NT2/D1 (cell line): ENCODE measurements at regions not wholly inside any gene's neighbourhood (a gene's known extent, or its start where the extent isn't known, plus 50 kb on each side); places are given as distances from the start of the nearest gene placed in this dataset.

ENCODE experiments used
- DNase-seq: peaks from one replicate; pipeline ENCODE4 v3.0.0-alpha.2; 2011; ENCODE audit warnings: low read depth, low spot score
- H3K27me3 ChIP-seq: 2 replicates; pipeline ENCODE4 v1.6.0; 2011; ENCODE audit warnings: mild to moderate bottlenecking; ENCODE audit not compliant: insufficient read length, insufficient read depth
- H3K36me3 ChIP-seq: 2 replicates; pipeline ENCODE4 v1.6.1; 2011; ENCODE audit warnings: mild to moderate bottlenecking, low read length, mixed read lengths; ENCODE audit not compliant: insufficient read depth, insufficient read length
- H3K4me1 ChIP-seq: 2 replicates; pipeline ENCODE4 v1.5.1; 2011; ENCODE audit not compliant: insufficient read depth, insufficient read length
- H3K4me3 ChIP-seq: 2 replicates; pipeline ENCODE4 v1.5.1; 2011; ENCODE audit warnings: low read depth; ENCODE audit not compliant: insufficient read length
- H3K9ac ChIP-seq: 2 replicates; pipeline ENCODE4 v1.6.0; 2011; ENCODE audit warnings: low read depth; ENCODE audit not compliant: insufficient read length
- H3K9me3 ChIP-seq: 2 replicates; pipeline ENCODE4 v1.5.1; 2011; ENCODE audit warnings: mild to moderate bottlenecking, low read length; ENCODE audit not compliant: insufficient read depth
- SUZ12 ChIP-seq: IDR thresholded peaks from 2 replicates; pipeline ENCODE4 v1.6.1; 2011; ENCODE audit not compliant: insufficient read length, insufficient read depth; ENCODE audit errors: extremely low read depth
- YY1 ChIP-seq: IDR thresholded peaks from 2 replicates; pipeline ENCODE4 v1.6.1; 2011; ENCODE audit not compliant: insufficient read length, insufficient read depth
- ZNF274 ChIP-seq: IDR thresholded peaks from 2 replicates; pipeline ENCODE4 v1.6.1; 2011; ENCODE audit warnings: mild to moderate bottlenecking, low read depth, low read length

DNA sequence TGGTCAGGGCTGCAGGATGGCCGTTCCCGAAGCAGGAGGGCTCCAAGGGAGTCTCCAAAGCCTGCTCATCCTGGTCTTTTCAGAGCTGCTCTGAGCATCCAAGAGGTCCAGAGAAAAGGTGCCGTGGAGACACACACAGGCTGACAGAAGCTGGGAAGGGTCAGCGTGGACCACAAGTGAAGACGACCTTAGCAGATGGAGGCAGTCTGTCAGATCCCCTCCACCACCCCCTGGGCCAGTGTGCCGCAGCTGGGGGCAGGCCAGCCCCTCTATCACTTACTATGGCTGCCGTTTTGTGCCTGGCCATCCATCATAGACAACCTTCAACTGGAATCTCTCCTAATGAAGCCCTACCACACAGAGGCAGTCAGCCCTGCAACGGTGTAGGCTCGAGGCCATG lies 335.1 kb upstream of the RGMA start:
- no peak for DNase-seq
- no peaks in the 10 kb centered on the region for H3K27me3 ChIP-seq
- H3K9me3 ChIP-seq = peaks cover 10% of the 10 kb centered on the region; the same call in 1 of the 2 replicates
- no peaks in the 10 kb centered on the region for H3K4me1 ChIP-seq
- no peak overlapping the region for H3K9ac ChIP-seq
- no peak for TF ChIP-seq YY1
- no peak for TF ChIP-seq ZNF274
- no peak for TF ChIP-seq SUZ12
- no peaks in the 10 kb centered on the region for H3K36me3 ChIP-seq
- H3K4me3 ChIP-seq = no peak overlapping the region

DNA sequence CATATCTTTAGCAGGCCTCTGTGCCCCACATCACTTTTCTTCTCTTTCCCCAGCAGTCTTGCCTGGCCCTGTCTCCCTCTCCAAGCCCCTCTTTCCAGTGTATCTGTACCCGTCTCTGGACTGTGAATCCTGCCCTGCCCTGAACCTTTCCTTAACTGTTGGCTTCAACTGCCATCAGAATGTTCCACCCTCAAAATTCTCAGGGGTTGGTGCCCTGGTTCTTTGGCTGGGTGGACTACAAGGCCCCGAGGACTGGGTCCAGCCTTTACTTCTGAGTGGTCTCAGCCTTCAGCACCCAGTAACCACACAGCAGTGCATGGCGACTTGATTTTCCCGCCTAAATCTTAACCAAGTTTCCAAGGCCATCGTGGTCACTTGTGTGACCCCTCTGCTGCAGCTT lies 333.5 kb upstream of the RGMA start:
- no peak for TF ChIP-seq SUZ12
- TF ChIP-seq ZNF274 = no peak
- TF ChIP-seq YY1 = no peak
- Histone ChIP-seq H3K27me3 (no peaks in the 10 kb centered on the region), H3K9ac (no peak overlapping the region), H3K9me3 (peaks cover 10% of the 10 kb centered on the region; the same call in 1 of the 2 replicates), H3K4me3 (no peak overlapping the region), H3K4me1 (no peaks in the 10 kb centered on the region), H3K36me3 (no peaks in the 10 kb centered on the region)
- DNase-seq = no peak

DNA sequence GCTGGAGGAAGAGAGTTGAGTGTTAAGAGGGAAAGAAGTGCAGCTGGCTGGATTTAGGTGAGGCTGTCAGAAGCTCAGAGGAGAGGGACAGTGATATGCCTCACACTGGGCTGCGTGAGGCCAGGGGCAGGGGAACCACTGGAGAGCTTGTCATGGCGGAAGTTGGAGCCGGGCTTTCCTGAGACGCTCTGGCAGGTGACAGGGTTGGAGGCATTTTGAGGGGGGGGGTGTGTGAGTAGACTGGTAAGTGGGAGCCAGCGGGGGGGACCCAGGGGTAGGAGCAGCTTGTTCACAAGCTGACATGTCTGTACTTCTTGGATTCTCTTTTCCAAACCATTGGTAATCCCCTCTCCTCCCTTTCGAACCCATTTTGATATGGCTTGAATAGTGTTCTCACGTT lies 331.5 kb upstream of the RGMA start:
- Histone ChIP-seq H3K27me3 (peaks cover 4% of the 10 kb centered on the region), H3K9ac (no peak overlapping the region), H3K4me1 (no peaks in the 10 kb centered on the region), H3K36me3 (no peaks in the 10 kb centered on the region), H3K4me3 (no peak overlapping the region), H3K9me3 (peaks cover 10% of the 10 kb centered on the region; the same call in 1 of the 2 replicates)
- no peak for DNase-seq
- no peak for TF ChIP-seq ZNF274
- TF ChIP-seq YY1 = no peak
- no peak for TF ChIP-seq SUZ12

DNA sequence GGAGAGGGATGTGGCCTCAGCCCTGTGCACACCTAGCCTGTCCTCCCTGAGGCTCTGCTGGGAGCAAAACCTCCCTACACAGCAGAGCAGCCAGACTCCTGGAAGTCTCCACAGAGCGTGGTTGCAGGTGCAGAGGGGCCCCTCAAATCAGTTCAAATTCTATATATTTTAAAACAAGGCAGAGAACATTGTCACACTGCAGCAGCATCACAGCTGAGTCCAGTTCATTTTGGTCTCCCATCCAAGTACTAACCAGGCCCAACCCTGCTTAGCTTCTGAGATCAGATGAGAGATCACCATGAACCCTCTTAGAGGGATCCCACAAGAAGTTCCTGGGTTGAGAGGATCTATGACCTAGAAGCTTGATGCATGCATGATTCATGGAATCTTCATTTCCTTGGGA lies 331.0 kb upstream of the RGMA start:
- peaks cover 10% of the 10 kb centered on the region; the same call in 1 of the 2 replicates for H3K9me3 ChIP-seq
- H3K36me3 ChIP-seq = no peaks in the 10 kb centered on the region
- no peak overlapping the region for H3K9ac ChIP-seq
- no peaks in the 10 kb centered on the region for H3K4me1 ChIP-seq
- TF ChIP-seq YY1 (no peak), SUZ12 (no peak)
- no peak overlapping the region for H3K4me3 ChIP-seq
- no peak for DNase-seq
- peaks cover 7% of the 10 kb centered on the region for H3K27me3 ChIP-seq

DNA sequence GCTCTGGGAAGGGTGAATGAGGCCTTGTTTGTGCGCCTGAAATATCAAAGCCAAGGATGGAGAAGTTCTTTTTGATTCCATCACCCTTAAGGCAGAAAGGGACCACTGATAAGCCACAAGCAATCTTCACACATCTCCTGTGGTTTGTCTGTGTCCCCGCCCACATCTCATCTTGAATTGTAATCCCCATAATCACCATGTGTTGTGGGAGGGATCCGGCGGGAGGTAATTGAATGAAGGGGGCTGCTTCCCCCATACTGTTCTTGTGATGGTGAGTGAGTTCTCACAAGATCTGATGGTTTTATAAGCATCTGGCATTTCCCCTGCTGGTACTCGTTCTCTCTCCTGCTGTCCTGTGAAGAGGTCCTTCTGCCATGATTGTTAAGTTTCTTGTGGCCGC lies 329.6 kb upstream of the RGMA start:
- Histone ChIP-seq H3K9me3 (peaks cover 3% of the 10 kb centered on the region; the same call in 1 of the 2 replicates), H3K9ac (no peak overlapping the region), H3K4me3 (no peak overlapping the region), H3K27me3 (peaks cover 14% of the 10 kb centered on the region), H3K36me3 (no peaks in the 10 kb centered on the region), H3K4me1 (no peaks in the 10 kb centered on the region)
- DNase-seq = no peak
- TF ChIP-seq ZNF274 (no peak), SUZ12 (no peak), YY1 (no peak)

DNA sequence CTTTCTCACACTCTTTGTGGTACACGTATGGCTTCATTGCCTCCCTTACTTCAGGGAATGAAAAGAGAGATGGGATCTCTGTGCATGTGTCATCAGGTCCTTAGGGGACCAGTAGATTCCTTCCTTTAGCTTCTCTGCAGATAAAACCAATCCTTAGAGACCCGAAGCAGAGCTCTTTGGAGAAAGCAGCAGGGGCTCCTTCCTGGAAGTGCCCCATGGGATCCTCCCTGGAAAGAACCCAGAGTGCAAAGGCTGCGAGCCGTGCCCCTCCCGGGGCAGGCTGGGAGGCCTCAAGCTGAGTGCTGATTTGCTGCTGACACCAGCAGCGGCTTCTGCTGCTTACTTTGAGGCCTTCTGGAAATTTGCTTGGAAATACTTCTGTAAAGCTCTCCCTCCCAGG lies 328.6 kb upstream of the RGMA start:
- no peak for DNase-seq
- H3K9me3 ChIP-seq = no peaks in the 10 kb centered on the region; the same call in 1 of the 2 replicates
- H3K4me3 ChIP-seq = no peak overlapping the region
- peaks cover 14% of the 10 kb centered on the region for H3K27me3 ChIP-seq
- TF ChIP-seq ZNF274 = no peak
- TF ChIP-seq YY1 = no peak
- no peak for TF ChIP-seq SUZ12
- H3K36me3 ChIP-seq = no peaks in the 10 kb centered on the region
- H3K9ac ChIP-seq = no peak overlapping the region
- no peaks in the 10 kb centered on the region for H3K4me1 ChIP-seq

DNA sequence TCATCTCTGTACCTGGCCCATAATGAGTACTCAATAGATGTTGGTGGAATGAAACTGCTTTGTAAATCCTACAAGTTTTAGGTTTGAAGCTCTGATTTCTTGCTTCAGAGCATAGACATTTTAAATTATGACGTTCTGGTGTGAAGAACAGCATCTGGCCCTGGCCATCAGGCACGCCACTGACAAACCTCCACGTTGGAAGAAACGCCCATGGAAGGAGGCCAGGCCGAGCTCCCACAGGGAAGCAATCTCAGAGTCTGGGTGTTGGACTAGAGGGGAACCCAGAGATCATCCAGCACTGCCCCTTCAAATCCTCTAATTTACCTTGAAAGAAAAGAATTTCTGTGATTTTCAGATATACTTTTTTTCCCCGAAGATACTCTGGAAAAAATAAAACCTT lies 328.1 kb upstream of the RGMA start:
- H3K4me1 ChIP-seq = no peaks in the 10 kb centered on the region
- H3K4me3 ChIP-seq = no peak overlapping the region
- H3K9me3 ChIP-seq = no peaks in the 10 kb centered on the region
- H3K27me3 ChIP-seq = peaks cover 14% of the 10 kb centered on the region
- TF ChIP-seq ZNF274 (no peak), YY1 (no peak)
- no peak for DNase-seq
- H3K9ac ChIP-seq = no peak overlapping the region
- no peaks in the 10 kb centered on the region for H3K36me3 ChIP-seq

DNA sequence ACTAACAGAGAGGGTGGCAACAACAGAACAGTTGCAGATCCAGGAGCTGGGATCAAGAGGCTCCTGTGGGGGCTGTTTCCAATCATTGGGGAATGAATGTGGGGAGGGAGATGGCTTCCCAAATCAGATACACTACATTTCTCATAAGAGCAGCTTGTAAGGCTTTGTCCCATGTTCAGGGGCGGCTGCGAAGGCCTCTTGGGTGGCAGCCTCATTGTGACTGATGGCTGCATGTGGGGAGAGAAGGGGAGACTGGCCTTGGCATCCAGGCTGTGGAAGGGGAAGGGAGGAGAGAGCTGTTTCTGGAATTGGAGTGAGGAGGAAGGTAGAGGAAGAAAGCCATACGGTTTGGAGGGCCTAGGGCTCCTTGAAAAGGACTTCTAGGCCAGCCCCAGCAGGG lies 326.6 kb upstream of the RGMA start:
- H3K9ac ChIP-seq = no peak overlapping the region
- TF ChIP-seq ZNF274 (no peak), YY1 (no peak), SUZ12 (no peak)
- DNase-seq = no peak
- no peak overlapping the region for H3K4me3 ChIP-seq
- H3K9me3 ChIP-seq = no peaks in the 10 kb centered on the region; the same call in 1 of the 2 replicates
- H3K27me3 ChIP-seq = peaks cover 14% of the 10 kb centered on the region
- no peaks in the 10 kb centered on the region for H3K36me3 ChIP-seq
- H3K4me1 ChIP-seq = no peaks in the 10 kb centered on the region
